NCI-H510A (cell line): ENCODE measurements at regions not wholly inside any gene's neighbourhood (a gene's known extent, or its start where the extent isn't known, plus 50 kb on each side); places are given as distances from the start of the nearest gene placed in this dataset.
A peak's percentile ranks its signal among the peaks of the same experiment; 100 is the strongest.
"Not testable (repeated sequence)": the region's sequence is repeated elsewhere in the genome, so short reads cannot be mapped to it uniquely, and the experiment has no call there.

Experiments
- DNase-seq: peaks from one replicate; lab custom pipeline; 2025; lab: John Stamatoyannopoulos, UW

- DNase-seq: no peak
Observed at GRCh38 chr6:93183531-93183972, 235.8 kb downstream of the EPHA7 start.

DNA sequence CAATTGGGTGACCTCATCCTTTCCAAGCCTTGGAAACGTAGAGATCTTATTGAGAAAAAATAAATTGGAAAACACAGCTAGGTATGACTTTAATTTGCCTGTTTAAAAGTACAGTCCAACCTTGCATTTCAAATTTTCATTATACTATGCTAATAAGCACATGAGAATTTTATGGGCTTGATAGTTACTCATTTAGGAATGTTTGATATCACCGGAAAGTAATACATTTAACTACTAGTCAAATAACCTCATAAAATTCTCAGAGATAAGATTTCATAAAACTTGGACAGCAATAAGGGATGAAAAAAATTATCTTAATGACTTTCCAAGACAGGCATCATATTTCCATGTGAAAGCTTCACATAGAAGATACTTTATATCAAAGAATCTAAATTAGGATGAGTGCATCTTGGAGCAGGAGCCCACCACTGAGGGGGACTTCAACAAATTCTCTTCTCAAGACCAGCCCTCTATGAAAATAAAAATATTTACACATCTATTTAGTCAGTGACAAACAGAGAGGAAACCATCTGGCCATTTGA is 236.3 kb downstream of the EPHA7 start:
- DNase-seq: no peak

- no peak for DNase-seq
Observed at GRCh38 chr6:93177918-93178317, 241.4 kb downstream of the EPHA7 start.

- DNase-seq: no peak
Observed at GRCh38 chr6:93177438-93177837, 241.9 kb downstream of the EPHA7 start.

- DNase-seq: no peak
Observed at GRCh38 chr6:93176070-93176469, 243.3 kb downstream of the EPHA7 start.

GRCh38 chr6:93173573-93173972 is 245.8 kb downstream of the EPHA7 start:
- DNase-seq: not testable (repeated sequence)

DNA sequence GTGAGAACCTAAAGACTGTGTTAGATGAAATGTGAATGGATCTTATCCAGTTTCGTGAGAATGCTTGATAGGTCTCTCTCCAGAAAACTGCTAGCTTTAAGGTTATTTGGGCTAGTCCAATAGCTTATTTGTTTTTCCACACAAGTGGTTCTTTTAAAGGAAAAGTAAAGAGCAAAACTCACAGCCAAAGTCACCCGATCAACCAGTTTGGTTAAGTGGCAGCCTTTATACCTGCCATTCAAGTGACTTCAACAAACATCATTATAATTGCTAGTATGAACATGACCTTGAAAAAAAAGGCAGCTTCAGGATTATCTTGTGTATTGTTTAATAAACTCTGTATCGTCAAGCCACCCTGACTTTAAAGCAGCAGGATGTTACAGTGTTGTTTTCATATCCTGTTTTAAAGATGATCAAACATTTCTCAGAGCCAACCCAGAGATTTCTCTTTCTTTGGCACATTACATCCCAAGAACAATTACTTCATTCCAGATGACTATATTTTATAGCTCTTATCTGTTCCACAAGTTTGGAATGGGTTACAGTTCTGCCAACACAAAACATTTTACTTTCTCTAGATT is 253.4 kb downstream of the EPHA7 start:
- peak; percentile 49 for DNase-seq

DNA sequence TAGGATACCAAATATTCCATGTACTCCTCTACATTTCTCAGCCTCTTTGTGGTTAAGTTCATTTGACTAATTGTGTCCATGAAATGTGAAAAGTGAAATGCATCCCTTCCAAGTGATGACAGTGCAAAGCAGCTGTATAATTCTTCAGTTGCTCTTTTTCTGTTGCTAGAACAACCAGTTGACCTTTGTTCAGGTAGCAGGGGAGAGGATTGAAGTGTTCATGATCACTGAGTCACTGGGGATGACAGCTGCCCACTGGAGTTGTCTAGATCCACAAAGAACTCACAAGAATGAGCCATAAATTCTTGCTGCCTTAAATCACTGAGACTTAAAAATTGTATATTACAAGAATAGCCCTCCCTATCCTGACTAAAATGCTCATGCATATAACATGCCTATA is 254.6 kb downstream of the EPHA7 start:
- no peak for DNase-seq

DNA sequence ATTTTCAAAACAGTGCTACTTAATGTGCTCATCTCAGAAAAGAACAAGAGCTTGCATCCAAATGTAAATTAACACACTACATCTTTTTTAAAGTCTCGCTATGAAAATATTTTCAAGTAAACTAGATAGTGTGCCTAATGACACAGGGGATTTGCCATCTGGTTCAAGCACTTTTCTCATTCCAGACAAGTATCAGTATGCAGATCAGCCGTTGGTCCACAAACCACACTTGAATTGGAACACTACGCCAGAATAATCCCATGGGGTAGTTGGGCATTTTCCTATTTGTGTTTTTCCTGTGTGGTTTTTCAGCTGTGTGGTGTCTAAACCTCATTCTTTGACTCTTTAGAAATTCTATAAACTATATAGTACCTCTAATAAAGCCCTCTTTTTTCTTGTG is 256.2 kb downstream of the EPHA7 start:
- DNase-seq: no peak

DNA sequence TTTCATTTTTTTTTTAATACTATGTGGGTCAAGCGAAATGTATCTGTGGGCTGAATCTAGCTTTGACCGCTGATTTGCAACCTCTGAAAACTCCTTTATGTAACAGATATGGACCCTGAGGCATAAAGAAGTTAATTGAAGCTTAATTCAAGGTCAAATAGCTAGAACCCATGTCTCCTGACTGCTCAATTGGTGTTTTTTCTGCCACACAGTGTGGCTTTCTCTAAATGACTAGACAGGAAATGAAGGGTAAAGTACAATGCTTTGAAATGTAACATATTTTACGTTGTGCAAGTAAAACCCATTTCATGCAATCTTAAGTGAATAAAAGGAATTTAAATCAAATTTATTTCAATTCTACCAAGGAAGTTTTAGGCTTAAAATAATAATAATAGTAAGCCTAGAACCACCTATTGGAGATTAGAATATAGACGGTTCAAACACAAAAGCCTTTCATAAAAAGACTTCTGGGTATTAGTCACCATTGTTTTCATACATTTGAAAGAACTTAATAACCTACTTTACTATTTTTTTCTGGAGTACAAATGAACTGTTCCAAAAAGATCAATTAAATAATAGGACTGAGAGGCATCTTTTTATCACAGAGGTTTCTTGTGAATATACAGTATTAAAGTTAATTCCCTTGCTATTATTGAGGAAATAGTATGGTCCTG is 279.8 kb downstream of the EPHA7 start:
- DNase-seq: no peak

- no peak for DNase-seq
Observed at GRCh38 chr6:93136111-93136510, 283.2 kb downstream of the EPHA7 start.

- DNase-seq: no peak
Observed at GRCh38 chr6:93124006-93124632, 295.2 kb downstream of the EPHA7 start.

DNA sequence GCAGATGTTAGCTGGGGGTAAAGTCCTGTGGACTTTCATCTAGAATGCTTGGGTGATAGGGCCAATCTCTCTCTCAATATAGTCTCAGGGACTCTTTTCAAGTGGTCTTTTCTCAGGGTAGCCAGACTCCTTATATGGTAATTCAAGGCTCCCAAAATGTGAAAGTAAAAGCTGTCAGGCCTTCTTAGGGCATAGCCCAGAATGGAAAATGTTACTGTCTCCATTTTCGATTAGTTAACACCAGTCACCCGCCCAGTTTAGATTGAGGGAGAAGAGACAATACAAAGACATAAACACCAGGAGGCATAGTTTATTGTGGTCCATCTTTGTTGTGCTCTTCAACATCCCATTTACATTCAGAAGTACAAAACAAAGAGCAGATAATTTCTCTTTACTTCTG is 295.8 kb downstream of the EPHA7 start:
- no peak for DNase-seq

- no peak for DNase-seq
Observed at GRCh38 chr6:93120154-93120742, 299.1 kb downstream of the EPHA7 start.

DNA sequence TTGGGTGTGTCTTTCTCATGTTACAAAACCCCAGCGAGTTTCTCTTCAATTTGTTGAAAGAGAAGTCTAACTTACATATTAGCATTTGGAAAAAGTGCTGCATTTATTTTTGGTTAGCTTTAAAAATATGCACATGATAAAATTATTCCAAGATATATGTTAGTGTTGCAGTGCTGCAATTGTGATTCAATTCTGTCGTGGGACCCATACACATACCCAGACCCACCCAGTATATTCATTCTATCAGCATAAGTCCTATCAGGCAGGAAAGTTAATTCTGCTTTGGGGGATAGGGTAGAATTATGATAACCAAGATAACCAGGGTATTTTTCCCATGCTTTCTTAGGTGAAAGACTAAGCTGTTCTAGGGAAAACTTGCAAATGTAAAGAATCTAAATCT is 313.5 kb downstream of the EPHA7 start:
- no peak for DNase-seq

GRCh38 chr6:93105017-93105416 is 314.3 kb downstream of the EPHA7 start:
- no peak for DNase-seq

GRCh38 chr6:93104195-93104817 is 315.1 kb downstream of the EPHA7 start:
- no peak for DNase-seq

GRCh38 chr6:93088621-93089501 is 330.5 kb downstream of the EPHA7 start:
- no peak for DNase-seq

GRCh38 chr6:93087606-93088005 is 331.8 kb downstream of the EPHA7 start:
- DNase-seq: no peak

- no peak for DNase-seq
Observed at GRCh38 chr6:93086351-93086750, 333.0 kb downstream of the EPHA7 start.
